Keratinocyte (primary cell): ENCODE measurements at regions not wholly inside any gene's neighbourhood (a gene's known extent, or its start where the extent isn't known, plus 50 kb on each side); places are given as distances from the start of the nearest gene placed in this dataset.

Experiments used
- DNase-seq: peaks from one replicate; pipeline ENCODE4 v3.0.0-alpha.2; 2011; ENCODE audit warnings: low read depth, missing footprints, low spot score
- FAIRE-seq: peaks from 2 replicates; lab custom pipeline; 2011; peaks lifted over from hg19 to GRCh38; lab: Jason Lieb, UNC
- H2AFZ ChIP-seq: 2 replicates; pipeline ENCODE4 v1.6.0; 2012; ENCODE audit warnings: low read length, control low read depth, inconsistent platforms; ENCODE audit not compliant: control insufficient read depth
- H3K27ac ChIP-seq: 2 replicates; pipeline ENCODE4 v1.5.1; 2011; ENCODE audit warnings: low read length; ENCODE audit not compliant: control insufficient read depth, insufficient read depth
- H3K27me3 ChIP-seq: 3 replicates; pipeline ENCODE4 v1.6.0; 2011; ENCODE audit warnings: low read length; ENCODE audit not compliant: control insufficient read depth, insufficient read depth; ENCODE audit errors: extremely low read depth
- H3K36me3 ChIP-seq, 2 experiments: 2 replicates in 1 of 2; 3 replicates in 1 of 2; pipeline ENCODE4 v1.5.1; 2011; ENCODE audit warnings: low read length in 2 of 2, mild to moderate bottlenecking in 1 of 2; ENCODE audit not compliant: control insufficient read depth in 2 of 2, insufficient read depth in 2 of 2; ENCODE audit errors: extremely low read depth in 1 of 2
- H3K4me1 ChIP-seq: 3 replicates; pipeline ENCODE4 v1.5.1; 2011; ENCODE audit warnings: low read length; ENCODE audit not compliant: control insufficient read depth, insufficient read depth; ENCODE audit errors: extremely low read depth
- H3K4me2 ChIP-seq: 3 replicates; pipeline ENCODE4 v1.6.0; 2011; ENCODE audit warnings: low read depth, low read length; ENCODE audit not compliant: control insufficient read depth, insufficient read depth; ENCODE audit errors: extremely low read depth
- H3K4me3 ChIP-seq, 3 experiments: fragments of 200-600 bp in 1 of 3; sonication (generic) in 1 of 3; 2 replicates in 2 of 3; 3 replicates in 1 of 3; pipeline ENCODE4 v1.5.1; 2011 to 2016; ENCODE audit warnings: low read length in 3 of 3, mild to moderate bottlenecking in 3 of 3, control low read depth in 2 of 3, inconsistent platforms in 1 of 3, low read depth in 1 of 3, mixed read lengths in 1 of 3, mixed run types in 1 of 3, moderate library complexity in 1 of 3; ENCODE audit not compliant: control insufficient read depth in 2 of 3, insufficient read depth in 2 of 3; ENCODE audit errors: extremely low read depth in 1 of 3
- H3K79me2 ChIP-seq: 2 replicates; pipeline ENCODE4 v1.6.0; 2012; ENCODE audit warnings: low read length; ENCODE audit not compliant: control insufficient read depth, insufficient read depth
- H3K9ac ChIP-seq: 3 replicates; pipeline ENCODE4 v1.6.0; 2011; ENCODE audit warnings: low read length; ENCODE audit not compliant: control insufficient read depth, insufficient read depth; ENCODE audit errors: extremely low read depth
- H3K9me1 ChIP-seq: 3 replicates; pipeline ENCODE4 v1.6.0; 2011; ENCODE audit warnings: low read length; ENCODE audit not compliant: control insufficient read depth, insufficient read depth; ENCODE audit errors: extremely low read depth
- H3K9me3 ChIP-seq: 2 replicates; pipeline ENCODE4 v1.5.1; 2012; ENCODE audit warnings: low read depth, low read length; ENCODE audit not compliant: control insufficient read depth
- H4K20me1 ChIP-seq: 3 replicates; pipeline ENCODE4 v1.6.0; 2011; ENCODE audit warnings: low read length; ENCODE audit not compliant: control insufficient read depth, insufficient read depth; ENCODE audit errors: extremely low read depth
- CTCF ChIP-seq, 3 experiments: IDR thresholded peaks in 1 of 3; conservative IDR thresholded peaks in 1 of 3; optimal IDR thresholded peaks in 1 of 3; 2 replicates in 2 of 3; 3 replicates in 1 of 3; pipeline versions ENCODE3 to v1.5.1; 2011; ENCODE audit warnings: low read length in 3 of 3, mild to moderate bottlenecking in 3 of 3, moderate library complexity in 2 of 3, control low read depth in 1 of 3, inconsistent platforms in 1 of 3; ENCODE audit not compliant: insufficient read depth in 2 of 3; ENCODE audit errors: extremely low read depth in 1 of 3
- EZH2 ChIP-seq: IDR thresholded peaks from one replicate; pipeline ENCODE4 v1.6.1; 2012; ENCODE audit warnings: inconsistent platforms, mild to moderate bottlenecking, low read length, moderate library complexity
- dilution Hi-C: fragments of 300-500 bp; cut with MboI; formaldehyde crosslinking; loops from one replicate; pipeline ENCODE4 v1.7.0; 2020; ENCODE audit warnings: low sequenced_read_pairs; ENCODE audit not compliant: extremely low pct_ligation_motif_present

GRCh38 chr5:125612181-125612721 lies 811.0 kb upstream of the GRAMD2B start:
- H3K4me3 ChIP-seq, result no peak overlapping the region
- H4K20me1 ChIP-seq, result no peaks in the 10 kb centered on the region
- H3K4me1 ChIP-seq, result no peaks in the 10 kb centered on the region
- FAIRE-seq (no peak), DNase-seq (no peak)
- no peak overlapping the region for H2AFZ ChIP-seq
- H3K79me2 ChIP-seq, result no peaks in the 10 kb centered on the region
- H3K27ac ChIP-seq, result no peak overlapping the region
- H3K9ac ChIP-seq, result no peak overlapping the region
- no peaks in the 10 kb centered on the region for H3K36me3 ChIP-seq
- no peak overlapping the region for H3K4me2 ChIP-seq
- H3K9me3 ChIP-seq, result no peaks in the 10 kb centered on the region
- H3K9me1 ChIP-seq, result no peaks in the 10 kb centered on the region
- TF ChIP-seq CTCF (optimal IDR thresholded peaks at IDR 0.05 in 1 of 3, IDR thresholded peaks at IDR 0.05 in 1 of 3, conservative IDR thresholded peaks at IDR 0.05 in 1 of 3; ENCODE audit: extremely low read depth in 1 of 3, insufficient read depth in 2 of 3, low read length in 3 of 3), result no peak
- TF ChIP-seq EZH2, result no peak
- no peaks in the 10 kb centered on the region for H3K27me3 ChIP-seq
- dilution Hi-C loops, result no loop called here

GRCh38 chr5:125612776-125613175 lies 810.4 kb upstream of the GRAMD2B start:
- no peak overlapping the region for H3K9ac ChIP-seq
- no peaks in the 10 kb centered on the region for H3K9me1 ChIP-seq
- no peak overlapping the region for H3K4me2 ChIP-seq
- H3K27ac ChIP-seq, result no peak overlapping the region
- dilution Hi-C loops, result no loop called here
- TF ChIP-seq CTCF (optimal IDR thresholded peaks at IDR 0.05 in 1 of 3, IDR thresholded peaks at IDR 0.05 in 1 of 3, conservative IDR thresholded peaks at IDR 0.05 in 1 of 3; ENCODE audit: extremely low read depth in 1 of 3, insufficient read depth in 2 of 3, low read length in 3 of 3) (no peak), EZH2 (no peak)
- H3K9me3 ChIP-seq, result no peaks in the 10 kb centered on the region
- no peaks in the 10 kb centered on the region for H3K4me1 ChIP-seq
- H4K20me1 ChIP-seq, result no peaks in the 10 kb centered on the region
- no peaks in the 10 kb centered on the region for H3K27me3 ChIP-seq
- no peaks in the 10 kb centered on the region for H3K36me3 ChIP-seq
- H3K4me3 ChIP-seq, result no peak overlapping the region
- H2AFZ ChIP-seq, result no peak overlapping the region
- FAIRE-seq (no peak), DNase-seq (no peak)
- no peaks in the 10 kb centered on the region for H3K79me2 ChIP-seq
